Naive thymus-derived CD4-positive, alpha-beta T cell (primary cell): ENCODE measurements at regions not wholly inside any gene's neighbourhood (a gene's known extent, or its start where the extent isn't known, plus 50 kb on each side); places are given as distances from the start of the nearest gene placed in this dataset.

Source experiments
- ATAC-seq: fragments of 150-1000 bp; cut with Tn5 transposase; 2 replicates; pipeline ENCODE4 v1.10.0; 2021; ENCODE audit warnings: mild to moderate bottlenecking, moderate library complexity
- CTCF ChIA-PET: fragments of 350-600 bp; sonication (Branson Sonifier 250); formaldehyde crosslinking; loops from one replicate; lab custom pipeline; 2021; ENCODE audit warnings: antibody characterized with exemption; lab: Charles Lee
- POLR2A ChIA-PET: fragments of 350-600 bp; sonication (Branson Sonifier 250); formaldehyde crosslinking; loops from one replicate; lab custom pipeline; 2021; ENCODE audit warnings: antibody characterized with exemption, inconsistent platforms; lab: Charles Lee
- DNase-seq, 9 donors: peaks; one replicate each; pipeline versions ENCODE4 v3.0.0 to v3.0.0-alpha.2; 2020 to 2022; ENCODE audit warnings: mixed read lengths in 1 of 9
- H3K27ac ChIP-seq: one replicate; pipeline ENCODE4 v1.7.0; 2013; ENCODE audit warnings: mild to moderate bottlenecking, low read depth, low read length, moderate library complexity
- H3K27me3 ChIP-seq, 2 donors: one replicate each; pipeline ENCODE4 v1.7.0; 2013; ENCODE audit warnings: low read length in 2 of 2, mild to moderate bottlenecking in 2 of 2, moderate library complexity in 2 of 2; ENCODE audit not compliant: control insufficient read depth in 2 of 2, insufficient read depth in 2 of 2
- H3K36me3 ChIP-seq, 3 experiments: 1 replicate in 2 of 3; 2 replicates in 1 of 3; pipeline ENCODE4 v1.7.0; 2013; ENCODE audit warnings: low read length in 3 of 3, mild to moderate bottlenecking in 3 of 3, moderate library complexity in 1 of 3; ENCODE audit not compliant: insufficient read depth in 3 of 3, control insufficient read depth in 2 of 3
- H3K4me1 ChIP-seq, 2 donors: one replicate each; pipeline ENCODE4 v1.7.0; 2013; ENCODE audit warnings: low read length in 2 of 2, mild to moderate bottlenecking in 2 of 2, moderate library complexity in 1 of 2; ENCODE audit not compliant: control insufficient read depth in 2 of 2, insufficient read depth in 2 of 2
- H3K4me3 ChIP-seq: 2 replicates; pipeline ENCODE4 v1.7.0; 2013; ENCODE audit warnings: mild to moderate bottlenecking, low read length
- H3K9me3 ChIP-seq, 3 experiments: 1 replicate in 2 of 3; 2 replicates in 1 of 3; pipeline ENCODE4 v1.7.0; 2013; ENCODE audit warnings: low read length in 3 of 3; ENCODE audit not compliant: control insufficient read depth in 2 of 3
- H3K27ac Mint-ChIP-seq, 9 donors: one replicate each; pipeline ENCODE4 v1.8.0; 2020 to 2022; ENCODE audit warnings: mixed read lengths in 9 of 9, mild to moderate bottlenecking in 8 of 9, moderate library complexity in 5 of 9, inconsistent platforms in 2 of 9
- H3K27me3 Mint-ChIP-seq, 5 donors: one replicate each; pipeline ENCODE4 v1.8.0; 2021 to 2022; ENCODE audit warnings: mixed read lengths in 5 of 5, mild to moderate bottlenecking in 1 of 5
- H3K36me3 Mint-ChIP-seq, 5 donors: one replicate each; pipeline ENCODE4 v1.8.0; 2020 to 2022; ENCODE audit warnings: mixed read lengths in 5 of 5, mild to moderate bottlenecking in 3 of 5, inconsistent platforms in 1 of 5
- H3K4me1 Mint-ChIP-seq, 7 donors: one replicate each; pipeline ENCODE4 v1.8.0; 2020 to 2022; ENCODE audit warnings: mixed read lengths in 7 of 7, mild to moderate bottlenecking in 3 of 7, inconsistent platforms in 1 of 7
- H3K4me3 Mint-ChIP-seq, 10 donors: one replicate each; pipeline ENCODE4 v1.8.0; 2020 to 2022; ENCODE audit warnings: mild to moderate bottlenecking in 10 of 10, mixed read lengths in 10 of 10, moderate library complexity in 6 of 10, inconsistent platforms in 2 of 10
- H3K9me3 Mint-ChIP-seq, 11 donors: one replicate each; pipeline ENCODE4 v1.8.0; 2020 to 2022; ENCODE audit warnings: mixed read lengths in 11 of 11, mild to moderate bottlenecking in 4 of 11, inconsistent platforms in 1 of 11, moderate library complexity in 1 of 11
- intact Hi-C, 2 donors: fragments of 100-400 bp; cut with micrococcal nuclease; formaldehyde crosslinking; loops; one replicate each; pipeline ENCODE4 v1.15.1; 2023

- POLR2A ChIA-PET, result no interaction called here
- CTCF ChIA-PET, result no interaction called here
- peaks cover 0 to 1% (median 0%) of the 10 kb centered on the region in 11 donors for H3K9me3 Mint-ChIP-seq
Observed at GRCh38 chr3:101068876-101069606, 75.8 kb upstream of the ABI3BP start.

GRCh38 chr3:101066711-101067129, 73.5 kb upstream of the ABI3BP start:
- Mint-ChIP-seq H3K27ac (no peak overlapping the region), H3K9me3 (peaks cover 0 to 7% (median 1%) of the 10 kb centered on the region in 11 donors), H3K4me3 (no peak overlapping the region), H3K27me3 (peaks cover 31 to 49% (median 36%) of the 10 kb centered on the region in 5 donors), H3K4me1 (peaks cover 0 to 4% (median 0%) of the 10 kb centered on the region in 7 donors), H3K36me3 (no peaks in the 10 kb centered on the region)
- Histone ChIP-seq H3K9me3 (no peaks in the 10 kb centered on the region), H3K27ac (no peak overlapping the region), H3K27me3 (peaks cover 0 to 3% of the 10 kb centered on the region in 2 donors), H3K36me3 (no peaks in the 10 kb centered on the region), H3K4me3 (no peak overlapping the region), H3K4me1 (peaks cover 0 to 4% of the 10 kb centered on the region in 2 donors)
- CTCF ChIA-PET, result no interaction called here
- POLR2A ChIA-PET, result no interaction called here
- no peak for ATAC-seq
- intact Hi-C loops, result no loop called here
- DNase-seq, result no peak

More at GRCh38 chr3:101068876-101069606, 75.8 kb upstream of the ABI3BP start:
- H3K36me3 ChIP-seq, result no peaks in the 10 kb centered on the region
- intact Hi-C loops, result no loop called here
- no peaks in the 10 kb centered on the region for H3K9me3 ChIP-seq
- Mint-ChIP-seq H3K4me3 (no peak overlapping the region), H3K27me3 (peaks cover 21 to 36% (median 27%) of the 10 kb centered on the region in 5 donors), H3K36me3 (no peaks in the 10 kb centered on the region), H3K4me1 (peaks cover 0 to 4% (median 0%) of the 10 kb centered on the region in 7 donors), H3K27ac (no peak overlapping the region)
- H3K27me3 ChIP-seq, result no peaks in the 10 kb centered on the region
- H3K27ac ChIP-seq, result no peak overlapping the region
- peaks cover 0 to 4% of the 10 kb centered on the region in 2 donors for H3K4me1 ChIP-seq
- H3K4me3 ChIP-seq, result no peak overlapping the region
- ATAC-seq (no peak), DNase-seq (no peak)

- H3K27me3 Mint-ChIP-seq, result peaks cover 32 to 44% (median 34%) of the 10 kb centered on the region in 5 donors
- H3K9me3 ChIP-seq, result peaks cover 0 to 4% (median 0%) of the 10 kb centered on the region in 3 experiments
- no peak overlapping the region for H3K27ac Mint-ChIP-seq
- no peaks in the 10 kb centered on the region for H3K36me3 Mint-ChIP-seq
- H3K27ac ChIP-seq, result no peak overlapping the region
- CTCF ChIA-PET, result no interaction called here
- H3K4me3 Mint-ChIP-seq, result no peak overlapping the region
- H3K9me3 Mint-ChIP-seq, result peaks cover 0 to 14% (median 4%) of the 10 kb centered on the region in 11 donors
- H3K4me1 Mint-ChIP-seq, result peaks cover 0 to 2% (median 0%) of the 10 kb centered on the region in 7 donors
- H3K4me3 ChIP-seq, result no peak overlapping the region
- peaks cover 0 to 4% of the 10 kb centered on the region in 2 donors for H3K4me1 ChIP-seq
- peaks cover 0 to 3% of the 10 kb centered on the region in 2 donors for H3K27me3 ChIP-seq
- POLR2A ChIA-PET, result no interaction called here
- intact Hi-C loops, result no loop called here
- no peaks in the 10 kb centered on the region for H3K36me3 ChIP-seq
- DNase-seq (no peak), ATAC-seq (no peak)
Observed at GRCh38 chr3:101065962-101066361, 72.7 kb upstream of the ABI3BP start.

- ATAC-seq (no peak), DNase-seq (no peak)
- Mint-ChIP-seq H3K4me3 (no peak overlapping the region), H3K36me3 (peaks cover 0 to 19% (median 0%) of the 10 kb centered on the region in 5 donors), H3K27ac (no peak overlapping the region), H3K4me1 (no peaks in the 10 kb centered on the region), H3K27me3 (peaks cover 31 to 48% (median 41%) of the 10 kb centered on the region in 5 donors), H3K9me3 (peaks cover 8 to 40% (median 23%) of the 10 kb centered on the region in 11 donors)
- Histone ChIP-seq H3K9me3 (peaks cover 0 to 14% (median 0%) of the 10 kb centered on the region in 3 experiments), H3K27ac (no peak overlapping the region), H3K36me3 (no peaks in the 10 kb centered on the region), H3K27me3 (peaks cover 0 to 3% of the 10 kb centered on the region in 2 donors), H3K4me1 (no peaks in the 10 kb centered on the region), H3K4me3 (no peak overlapping the region)
- CTCF ChIA-PET, result no interaction called here
- POLR2A ChIA-PET, result no interaction called here
- intact Hi-C loops, result no loop called here
Observed at GRCh38 chr3:101063401-101063800, 70.2 kb upstream of the ABI3BP start.

GRCh38 chr3:101061312-101061711, 68.1 kb upstream of the ABI3BP start:
- ChIA-PET CTCF (no interaction called here), POLR2A (no interaction called here)
- DNase-seq, result no peak
- no peak overlapping the region for H3K27ac Mint-ChIP-seq
- no peak overlapping the region for H3K4me3 Mint-ChIP-seq
- no peaks in the 10 kb centered on the region for H3K36me3 ChIP-seq
- H3K9me3 ChIP-seq, result peaks cover 0 to 14% (median 0%) of the 10 kb centered on the region in 3 experiments
- H3K4me3 ChIP-seq, result no peak overlapping the region
- no peaks in the 10 kb centered on the region for H3K4me1 Mint-ChIP-seq
- intact Hi-C loops, result no loop called here
- no peak overlapping the region for H3K27ac ChIP-seq
- H3K9me3 Mint-ChIP-seq, result peaks cover 12 to 61% (median 29%) of the 10 kb centered on the region in 11 donors
- H3K27me3 Mint-ChIP-seq, result peaks cover 22 to 47% (median 36%) of the 10 kb centered on the region in 5 donors
- H3K4me1 ChIP-seq, result no peaks in the 10 kb centered on the region
- peaks cover 0 to 26% (median 0%) of the 10 kb centered on the region in 5 donors for H3K36me3 Mint-ChIP-seq
- no peak for ATAC-seq
- peaks cover 0 to 3% of the 10 kb centered on the region in 2 donors for H3K27me3 ChIP-seq

- ChIA-PET POLR2A (no interaction called here), CTCF (no interaction called here)
- intact Hi-C loops, result no loop called here
- Mint-ChIP-seq H3K4me3 (no peak overlapping the region), H3K27me3 (peaks cover 0 to 18% (median 4%) of the 10 kb centered on the region in 5 donors), H3K9me3 (peaks cover 0 to 12% (median 0%) of the 10 kb centered on the region in 11 donors), H3K4me1 (no peaks in the 10 kb centered on the region), H3K36me3 (no peaks in the 10 kb centered on the region), H3K27ac (no peak overlapping the region)
- Histone ChIP-seq H3K27ac (no peak overlapping the region), H3K9me3 (no peaks in the 10 kb centered on the region), H3K27me3 (no peaks in the 10 kb centered on the region), H3K36me3 (no peaks in the 10 kb centered on the region), H3K4me3 (no peak overlapping the region), H3K4me1 (no peaks in the 10 kb centered on the region)
- ATAC-seq (no peak), DNase-seq (no peak)
Observed at GRCh38 chr3:101050866-101051265, 57.6 kb upstream of the ABI3BP start.

- peaks cover 0 to 7% (median 0%) of the 10 kb centered on the region in 11 donors for H3K9me3 Mint-ChIP-seq
Observed at GRCh38 chr3:101050046-101050445, 56.8 kb upstream of the ABI3BP start.

More at GRCh38 chr3:101050046-101050445, 56.8 kb upstream of the ABI3BP start:
- DNase-seq (no peak), ATAC-seq (no peak)
- intact Hi-C loops, result no loop called here
- H3K9me3 ChIP-seq, result no peaks in the 10 kb centered on the region
- no peak overlapping the region for H3K27ac ChIP-seq
- H3K36me3 ChIP-seq, result no peaks in the 10 kb centered on the region
- Mint-ChIP-seq H3K4me1 (no peaks in the 10 kb centered on the region), H3K27me3 (peaks cover 0 to 24% (median 5%) of the 10 kb centered on the region in 5 donors), H3K36me3 (no peaks in the 10 kb centered on the region), H3K27ac (no peak overlapping the region), H3K4me3 (no peak overlapping the region)
- POLR2A ChIA-PET, result no interaction called here
- CTCF ChIA-PET, result no interaction called here
- H3K4me1 ChIP-seq, result no peaks in the 10 kb centered on the region
- H3K4me3 ChIP-seq, result no peak overlapping the region
- no peaks in the 10 kb centered on the region for H3K27me3 ChIP-seq
